GM12872 (cell line): ENCODE measurements at regions not wholly inside any gene's neighbourhood (a gene's known extent, or its start where the extent isn't known, plus 50 kb on each side); places are given as distances from the start of the nearest gene placed in this dataset.

Experiments
- CTCF ChIP-seq: IDR thresholded peaks from 3 replicates; pipeline ENCODE4 v1.5.1; 2011; ENCODE audit warnings: low read depth, mild to moderate bottlenecking, low read length, moderate library complexity; ENCODE audit not compliant: insufficient read depth

GRCh38 chr17:20735796-20736195 lies 156.3 kb downstream of the CDRT15L2 start:
- no peak for TF ChIP-seq CTCF

- TF ChIP-seq CTCF = no peak
Observed at GRCh38 chr17:20771104-20771503, 191.6 kb downstream of the CDRT15L2 start.

GRCh38 chr17:20774472-20775135 lies 195.1 kb downstream of the CDRT15L2 start:
- TF ChIP-seq CTCF = no peak

GRCh38 chr17:20775331-20775730 lies 195.8 kb downstream of the CDRT15L2 start:
- TF ChIP-seq CTCF = no peak

GRCh38 chr17:20779521-20779920 lies 200.0 kb downstream of the CDRT15L2 start:
- TF ChIP-seq CTCF = no peak

DNA sequence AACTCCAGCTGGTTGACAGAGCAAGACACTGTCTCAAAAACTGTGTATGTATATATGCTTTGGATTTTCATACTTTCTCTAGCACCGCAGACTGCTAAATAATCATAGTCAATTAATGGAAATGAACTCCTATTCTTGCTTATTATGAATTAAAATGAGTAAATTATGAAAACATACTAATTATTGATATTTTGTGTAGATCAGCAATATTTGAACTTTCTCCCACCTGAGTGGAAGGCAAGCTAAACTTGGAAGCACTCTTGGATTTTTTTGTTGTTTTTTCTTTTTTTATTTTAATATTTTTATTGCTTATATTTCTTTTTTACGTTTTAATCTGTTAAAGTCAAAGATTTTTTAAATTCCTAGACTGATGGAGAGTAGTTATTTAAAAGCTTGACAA lies 201.7 kb downstream of the CDRT15L2 start:
- no peak for TF ChIP-seq CTCF

DNA sequence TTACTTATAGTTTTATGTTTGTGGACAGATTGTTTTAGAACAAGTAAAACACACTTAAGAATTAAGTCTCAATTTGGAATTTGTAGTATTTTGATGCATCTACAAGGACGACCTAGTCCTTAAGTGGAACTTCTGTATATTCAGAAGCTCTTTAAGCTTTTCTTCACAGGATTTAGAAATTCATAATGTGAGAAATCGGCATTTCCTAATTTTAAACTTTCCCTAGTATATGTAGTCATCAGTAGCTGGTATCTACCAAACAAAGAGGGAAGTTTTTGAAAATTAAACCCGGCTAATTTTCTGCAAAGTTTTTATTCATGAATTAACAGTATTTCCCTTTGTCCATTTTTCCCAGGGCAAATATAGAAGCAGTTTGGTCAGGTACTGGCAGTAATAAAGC lies 203.6 kb downstream of the CDRT15L2 start:
- no peak for TF ChIP-seq CTCF
